ENCODE measurements at regions not wholly inside any gene's neighbourhood (a gene's known extent, or its start where the extent isn't known, plus 50 kb on each side); places are given as distances from the start of the nearest gene placed in this dataset.

- no peak for TF ChIP-seq CTCF (IDR thresholded peaks at IDR 0.05)
Observed at GRCh38 chr1:90824551-90824950, 107.4 kb upstream of the BARHL2 start.

GRCh38 chr1:90823686-90824085, 106.6 kb upstream of the BARHL2 start:
- Mint-ChIP-seq H3K9me3 (no peaks in the 10 kb centered on the region), H3K4me3 (no peak overlapping the region), H3K27ac (no peak overlapping the region), H3K27me3 (ENCODE audit: insufficient read depth) (peaks cover 3% of the 10 kb centered on the region; the same call in 1 of the 2 replicates), H3K4me1 (ENCODE audit: low read depth) (no peaks in the 10 kb centered on the region), H3K36me3 (ENCODE audit: low read depth) (no peaks in the 10 kb centered on the region)
- no peak for TF ChIP-seq CTCF (IDR thresholded peaks at IDR 0.05)
- DNase-seq, result no peak

More at GRCh38 chr1:90824551-90824950, 107.4 kb upstream of the BARHL2 start:
- H3K4me3 Mint-ChIP-seq, result no peak overlapping the region
- H3K36me3 Mint-ChIP-seq (ENCODE audit: low read depth), result no peaks in the 10 kb centered on the region
- H3K27me3 Mint-ChIP-seq (ENCODE audit: insufficient read depth), result peaks cover 3% of the 10 kb centered on the region; the same call in 1 of the 2 replicates
- no peaks in the 10 kb centered on the region for H3K4me1 Mint-ChIP-seq (ENCODE audit: low read depth)
- no peak for DNase-seq
- no peaks in the 10 kb centered on the region for H3K9me3 Mint-ChIP-seq
- H3K27ac Mint-ChIP-seq, result no peak overlapping the region

GRCh38 chr1:90821788-90822359, 104.8 kb upstream of the BARHL2 start:
- Mint-ChIP-seq H3K36me3 (ENCODE audit: low read depth) (no peaks in the 10 kb centered on the region), H3K27ac (no peak overlapping the region), H3K9me3 (no peaks in the 10 kb centered on the region; the same call in 1 of the 2 replicates), H3K4me1 (ENCODE audit: low read depth) (no peaks in the 10 kb centered on the region), H3K4me3 (no peak overlapping the region), H3K27me3 (ENCODE audit: insufficient read depth) (peaks cover 5% of the 10 kb centered on the region; the same call in 1 of the 2 replicates)
- DNase-seq, result no peak
- TF ChIP-seq CTCF (IDR thresholded peaks at IDR 0.05), result no peak

- DNase-seq, result no peak
- H3K27me3 Mint-ChIP-seq (ENCODE audit: insufficient read depth), result peaks cover 5% of the 10 kb centered on the region; the same call in 1 of the 2 replicates
- no peaks in the 10 kb centered on the region for H3K36me3 Mint-ChIP-seq (ENCODE audit: low read depth)
- H3K27ac Mint-ChIP-seq, result no peak overlapping the region
- H3K4me1 Mint-ChIP-seq (ENCODE audit: low read depth), result no peaks in the 10 kb centered on the region
- no peak for TF ChIP-seq CTCF (IDR thresholded peaks at IDR 0.05)
- H3K4me3 Mint-ChIP-seq, result no peak overlapping the region
- H3K9me3 Mint-ChIP-seq, result no peaks in the 10 kb centered on the region; the same call in 1 of the 2 replicates
Observed at GRCh38 chr1:90821152-90821787, 104.2 kb upstream of the BARHL2 start.

- no peak overlapping the region for H3K4me3 Mint-ChIP-seq
- H3K9me3 Mint-ChIP-seq, result no peaks in the 10 kb centered on the region; the same call in 1 of the 2 replicates
- no peak for DNase-seq
- H3K27me3 Mint-ChIP-seq (ENCODE audit: insufficient read depth), result peaks cover 5% of the 10 kb centered on the region; the same call in 1 of the 2 replicates
- H3K27ac Mint-ChIP-seq, result no peak overlapping the region
- no peaks in the 10 kb centered on the region for H3K36me3 Mint-ChIP-seq (ENCODE audit: low read depth)
- no peak for TF ChIP-seq CTCF (IDR thresholded peaks at IDR 0.05)
- no peaks in the 10 kb centered on the region for H3K4me1 Mint-ChIP-seq (ENCODE audit: low read depth)
Observed at GRCh38 chr1:90820745-90821144, 103.6 kb upstream of the BARHL2 start.

Data from HFFc6 (cell line).